Common myeloid progenitor, CD34-positive (primary cell): ENCODE measurements at regions not wholly inside any gene's neighbourhood (a gene's known extent, or its start where the extent isn't known, plus 50 kb on each side); places are given as distances from the start of the nearest gene placed in this dataset.
"Not testable (repeated sequence)": the region's sequence is repeated elsewhere in the genome, so short reads cannot be mapped to it uniquely, and the experiment has no call there.

Experiments
- CTCF ChIA-PET: fragments of 350-600 bp; sonication (Branson Sonifier 250); formaldehyde crosslinking; loops from one replicate; lab custom pipeline; 2021; ENCODE audit warnings: antibody characterized with exemption; lab: Charles Lee
- POLR2A ChIA-PET: fragments of 350-600 bp; sonication (Branson Sonifier 250); formaldehyde crosslinking; loops from one replicate; lab custom pipeline; 2021; ENCODE audit warnings: antibody characterized with exemption; lab: Charles Lee
- DNase-seq, 3 donors: peaks; one replicate each; pipeline versions ENCODE4 v3.0.0 to v3.0.0-alpha.2; 2013
- H3K27ac ChIP-seq, 2 experiments: 1 replicate in 1 of 2; 2 replicates in 1 of 2; pipeline ENCODE4 v1.7.0; 2013; ENCODE audit warnings: inconsistent platforms in 2 of 2, low read length in 2 of 2, mild to moderate bottlenecking in 2 of 2, low read depth in 1 of 2, moderate library complexity in 1 of 2; ENCODE audit not compliant: severe bottlenecking in 2 of 2, insufficient read depth in 1 of 2, poor library complexity in 1 of 2
- H3K27me3 ChIP-seq, 5 experiments: replicated peaks in 2 of 5; 1 replicate in 3 of 5; 2 replicates in 2 of 5; pipeline versions ENCODE4 v1.6.1 to v1.7.0; 2013; ENCODE audit warnings: low read length in 4 of 5, mild to moderate bottlenecking in 2 of 5, moderate library complexity in 2 of 5, inconsistent platforms in 1 of 5; ENCODE audit not compliant: insufficient read depth in 5 of 5, control insufficient read depth in 4 of 5
- H3K36me3 ChIP-seq, 4 experiments: 1 replicate in 2 of 4; 2 replicates in 2 of 4; pipeline versions ENCODE4 v1.6.1 to v1.7.0; 2013; ENCODE audit warnings: low read length in 3 of 4, control low read depth in 1 of 4, mild to moderate bottlenecking in 1 of 4; ENCODE audit not compliant: control insufficient read depth in 4 of 4, insufficient read depth in 4 of 4
- H3K4me1 ChIP-seq, 4 experiments: 1 replicate in 3 of 4; 2 replicates in 1 of 4; pipeline versions ENCODE4 v1.6.1 to v1.7.1; 2013; ENCODE audit warnings: low read length in 3 of 4, mild to moderate bottlenecking in 3 of 4, control low read depth in 1 of 4, inconsistent platforms in 1 of 4, moderate library complexity in 1 of 4; ENCODE audit not compliant: control insufficient read depth in 4 of 4, insufficient read depth in 4 of 4; ENCODE audit errors: control extremely low read depth in 1 of 4
- H3K4me3 ChIP-seq, 7 experiments: 1 replicate in 4 of 7; 2 replicates in 3 of 7; pipeline versions ENCODE4 v1.5.1 to v1.7.0; 2013; ENCODE audit warnings: mild to moderate bottlenecking in 7 of 7, low read length in 6 of 7, moderate library complexity in 6 of 7, inconsistent platforms in 2 of 7, low read depth in 2 of 7, control low read depth in 1 of 7; ENCODE audit not compliant: insufficient read depth in 4 of 7, control insufficient read depth in 1 of 7; ENCODE audit errors: extremely low read depth in 1 of 7
- H3K9me3 ChIP-seq, 5 experiments: 1 replicate in 4 of 5; 2 replicates in 1 of 5; pipeline versions ENCODE4 v1.6.1 to v1.7.1; 2013; ENCODE audit warnings: low read length in 4 of 5, mild to moderate bottlenecking in 2 of 5, inconsistent platforms in 1 of 5, low read depth in 1 of 5, moderate library complexity in 1 of 5; ENCODE audit not compliant: control insufficient read depth in 4 of 5, insufficient read depth in 2 of 5; ENCODE audit errors: control extremely low read depth in 1 of 5
- WGBS: methylation state at CpG from one replicate; pipeline ENCODE4 v1.1.5; 2013; ENCODE audit not compliant: insufficient coverage; 5-methylcytosine and 5-hydroxymethylcytosine counted together

DNA sequence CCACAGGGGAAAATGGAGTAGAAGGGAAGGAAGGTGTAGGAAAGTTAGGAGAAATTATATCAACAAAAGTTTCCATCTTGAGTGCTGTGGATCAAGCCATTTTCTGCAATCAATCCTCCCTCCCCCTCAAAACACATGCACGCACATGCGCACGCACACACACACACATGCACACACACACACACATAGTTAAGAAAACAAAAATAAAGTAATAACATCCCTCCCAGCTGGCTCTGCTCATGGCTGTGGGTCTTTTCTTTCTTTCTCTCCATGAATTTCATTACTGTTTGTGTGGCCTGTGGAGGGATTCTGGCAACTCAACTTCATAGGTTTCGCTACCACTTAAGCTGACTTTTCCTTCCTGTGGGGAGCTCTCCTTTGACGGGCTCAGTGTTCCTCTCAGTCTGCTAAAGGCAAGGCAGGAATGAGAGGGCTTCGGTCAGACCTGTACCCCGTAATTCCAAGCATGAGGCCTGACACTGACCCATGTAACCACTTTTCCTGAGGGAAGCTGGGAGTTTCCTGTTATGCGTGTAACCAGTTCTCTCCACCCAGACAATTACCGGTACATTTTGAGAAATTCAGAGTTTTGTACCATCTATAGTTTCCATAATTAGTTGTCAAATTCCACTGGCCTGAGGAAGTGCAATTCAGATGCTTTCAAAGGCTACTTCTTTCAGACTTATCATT is 79.8 kb downstream of the ZNF92 start:
- Histone ChIP-seq H3K36me3 (no peaks in the 10 kb centered on the region), H3K4me1 (peaks cover 0 to 3% (median 0%) of the 10 kb centered on the region in 4 experiments), H3K9me3 (no peaks in the 10 kb centered on the region), H3K27ac (no peak overlapping the region), H3K4me3 (no peak overlapping the region), H3K27me3 (peaks cover 0 to 13% (median 2%) of the 10 kb centered on the region in 5 experiments)
- 64% methylated on average over 5 of the region's 9 CpGs for whole genome bisulfite sequencing
- CTCF ChIA-PET: interaction anchor here (0.7 kb wide), 1 partner anchor 146 kb away, joined by 4 read pairs; no protein-coding TSS in a partner anchor
- DNase-seq: no peak
- POLR2A ChIA-PET: no interaction called here

DNA sequence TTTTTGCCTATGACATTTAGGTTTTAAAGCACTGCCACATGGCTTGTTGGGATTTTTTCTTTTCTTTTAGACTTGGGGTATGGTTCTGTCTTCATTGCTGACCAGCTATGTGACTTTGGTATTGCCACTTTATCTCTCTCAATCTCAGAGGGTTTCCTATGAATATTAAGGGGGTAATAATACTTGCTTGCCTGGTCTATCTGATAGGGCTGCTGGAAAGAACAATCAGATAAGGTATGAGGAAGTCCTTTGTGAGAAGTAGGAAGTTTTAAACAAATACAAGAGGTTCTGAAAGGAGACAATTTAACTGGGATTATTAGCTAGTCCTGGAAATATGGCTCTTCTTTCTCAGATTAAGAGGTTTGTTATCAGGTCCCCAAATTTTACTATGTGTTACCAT is 80.8 kb downstream of the ZNF92 start:
- DNase-seq: no peak
- H3K9me3 ChIP-seq: no peaks in the 10 kb centered on the region
- H3K27me3 ChIP-seq: peaks cover 0 to 13% (median 2%) of the 10 kb centered on the region in 5 experiments
- H3K4me1 ChIP-seq: peaks cover 0 to 3% (median 0%) of the 10 kb centered on the region in 4 experiments
- POLR2A ChIA-PET: no interaction called here
- CTCF ChIA-PET: no interaction called here
- H3K4me3 ChIP-seq: no peak overlapping the region
- H3K36me3 ChIP-seq: no peaks in the 10 kb centered on the region
- H3K27ac ChIP-seq: no peak overlapping the region

DNA sequence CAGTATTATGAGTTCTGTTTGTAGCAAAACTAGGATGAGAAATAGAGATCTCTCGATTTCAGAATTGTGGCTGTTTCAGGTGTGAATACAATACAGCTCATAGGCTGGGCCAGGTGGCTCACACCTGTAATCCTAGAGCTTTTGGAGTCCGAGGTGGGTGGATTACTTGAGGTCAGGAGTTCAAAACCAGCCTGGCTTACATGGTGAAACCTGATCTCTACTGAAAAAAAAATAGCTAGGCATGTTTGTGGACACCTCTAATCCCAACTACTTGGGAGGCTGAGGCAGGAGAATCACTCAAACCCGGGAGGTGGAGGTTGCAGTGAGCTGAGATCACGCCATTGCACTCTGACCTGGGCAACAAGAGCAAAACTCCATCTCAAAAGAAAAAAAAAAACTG is 81.4 kb downstream of the ZNF92 start:
- H3K27me3 ChIP-seq: peaks cover 0 to 13% (median 2%) of the 10 kb centered on the region in 5 experiments
- H3K4me3 ChIP-seq, DNase-seq, POLR2A ChIA-PET, H3K27ac ChIP-seq, H3K9me3 ChIP-seq, CTCF ChIA-PET, H3K4me1 ChIP-seq, H3K36me3 ChIP-seq: not testable (repeated sequence)
- 93% methylated on average over 3 of the region's 4 CpGs for WGBS

DNA sequence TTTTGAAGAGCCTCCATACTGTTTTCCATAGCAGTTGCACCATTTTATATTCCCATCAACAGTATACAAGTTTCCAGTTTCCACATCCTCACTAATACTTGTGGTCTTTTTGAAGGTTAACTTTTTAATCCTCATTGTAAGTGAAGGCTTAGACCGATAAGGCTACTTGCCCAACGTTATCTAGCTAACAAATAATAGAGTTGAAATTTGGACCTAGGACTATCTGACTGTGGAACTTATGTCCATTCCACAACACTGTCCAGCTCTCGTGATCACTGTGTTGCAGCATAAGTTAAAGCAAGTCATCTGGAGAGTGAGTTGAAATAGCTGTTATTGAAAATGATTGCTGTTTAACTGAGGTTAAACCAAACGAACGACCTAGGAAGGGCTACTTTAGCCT is 84.0 kb downstream of the ZNF92 start:
- H3K9me3 ChIP-seq: no peaks in the 10 kb centered on the region
- DNase-seq: no peak
- H3K27ac ChIP-seq: no peak overlapping the region
- H3K27me3 ChIP-seq: peaks cover 0 to 7% (median 0%) of the 10 kb centered on the region in 5 experiments
- H3K4me1 ChIP-seq: peaks cover 0 to 3% (median 0%) of the 10 kb centered on the region in 4 experiments
- ChIA-PET CTCF (no interaction called here), POLR2A (no interaction called here)
- no peak overlapping the region for H3K4me3 ChIP-seq
- 92% methylated on average over 2 of the region's 5 CpGs for WGBS
- H3K36me3 ChIP-seq: no peaks in the 10 kb centered on the region

DNA sequence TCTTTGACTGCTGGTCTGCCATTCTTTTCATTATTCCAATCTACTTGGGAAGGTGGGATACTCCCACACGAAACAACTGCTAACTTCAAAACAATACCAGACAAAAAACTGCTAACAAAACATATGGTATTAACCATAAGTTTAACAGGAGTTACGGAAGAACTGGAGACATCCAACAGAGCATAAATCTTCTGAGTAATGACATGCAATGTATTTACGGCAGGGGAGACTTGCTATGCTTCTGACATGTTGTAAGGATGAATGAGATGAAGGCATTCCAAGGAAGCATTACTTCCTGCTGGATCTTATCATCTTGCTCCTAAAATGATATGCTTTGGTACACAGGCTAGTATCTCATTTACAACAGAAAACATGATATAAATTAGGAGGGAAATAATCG is 85.8 kb downstream of the ZNF92 start:
- no peak for DNase-seq
- 100% methylated on average over 2 of the region's 4 CpGs for WGBS
- POLR2A ChIA-PET: no interaction called here

DNA sequence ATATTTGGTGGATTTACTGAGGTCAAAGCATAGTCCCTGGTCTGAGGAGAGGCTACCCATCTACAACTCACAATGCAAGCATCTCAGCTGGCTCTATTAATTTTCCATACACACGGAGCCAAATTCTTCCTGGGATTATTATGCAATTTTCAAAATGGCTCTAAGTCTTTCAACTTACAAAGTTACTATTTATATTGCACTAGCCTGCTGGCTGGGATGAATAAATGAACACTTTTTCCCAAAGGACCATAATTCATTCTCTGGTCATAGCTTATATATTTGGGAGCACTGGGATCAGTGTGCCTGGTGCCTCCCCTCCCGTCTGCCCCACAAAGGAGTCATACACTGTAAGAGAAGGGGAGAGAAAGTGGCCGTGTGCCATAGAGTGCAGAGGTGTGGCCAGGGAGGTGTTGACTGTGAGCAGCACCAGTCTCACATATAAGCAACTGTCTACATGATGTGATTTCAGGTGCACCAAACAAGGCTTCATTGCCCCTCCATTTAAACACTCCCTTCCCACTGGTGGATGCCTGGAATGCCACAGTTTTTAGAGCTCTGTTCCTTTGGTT is 88.6 kb downstream of the ZNF92 start:
- no peaks in the 10 kb centered on the region for H3K9me3 ChIP-seq
- no peak overlapping the region for H3K4me3 ChIP-seq
- DNase-seq: no peak
- ChIA-PET CTCF (no interaction called here), POLR2A (no interaction called here)
- H3K27ac ChIP-seq: no peak overlapping the region
- no peaks in the 10 kb centered on the region for H3K36me3 ChIP-seq
- 94% methylated on average over 2 of the region's 3 CpGs for whole genome bisulfite sequencing
- no peaks in the 10 kb centered on the region for H3K27me3 ChIP-seq
- no peaks in the 10 kb centered on the region for H3K4me1 ChIP-seq

More for the DNA sequence above, 85.8 kb downstream of the ZNF92 start:
- no peaks in the 10 kb centered on the region for H3K9me3 ChIP-seq
- H3K27me3 ChIP-seq: no peaks in the 10 kb centered on the region
- CTCF ChIA-PET: no interaction called here
- no peaks in the 10 kb centered on the region for H3K36me3 ChIP-seq
- H3K4me3 ChIP-seq: no peak overlapping the region
- H3K4me1 ChIP-seq: peaks cover 0 to 1% (median 0%) of the 10 kb centered on the region in 4 experiments
- no peak overlapping the region for H3K27ac ChIP-seq

DNA sequence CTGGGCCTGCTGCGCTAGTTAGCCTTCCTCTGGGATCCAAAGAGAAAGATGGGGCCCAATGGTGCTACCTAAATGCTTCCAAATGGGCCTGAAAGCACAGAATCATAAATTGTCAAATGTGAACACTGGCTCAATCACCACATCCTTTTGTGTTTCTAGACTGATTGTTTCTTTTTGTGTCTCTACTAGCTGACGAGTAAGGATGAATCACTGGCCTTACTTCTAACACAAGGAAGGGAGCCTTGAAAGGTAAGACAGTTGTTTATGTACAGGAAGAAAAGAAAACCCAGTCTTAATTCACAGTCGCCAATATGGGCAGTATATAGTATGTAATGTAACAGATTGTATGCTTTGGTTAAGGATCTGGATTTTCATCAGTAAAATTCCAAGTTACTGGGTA is 89.5 kb downstream of the ZNF92 start:
- DNase-seq: no peak
- no peaks in the 10 kb centered on the region for H3K36me3 ChIP-seq
- no peak overlapping the region for H3K27ac ChIP-seq
- WGBS: 90% methylated on average over 1 of the region's 3 CpGs
- no peaks in the 10 kb centered on the region for H3K9me3 ChIP-seq
- H3K27me3 ChIP-seq: no peaks in the 10 kb centered on the region
- POLR2A ChIA-PET: no interaction called here
- CTCF ChIA-PET: no interaction called here
- H3K4me3 ChIP-seq: no peak overlapping the region
- H3K4me1 ChIP-seq: no peaks in the 10 kb centered on the region
